GM12878 (cell line): ENCODE measurements at regions not wholly inside any gene's neighbourhood (a gene's known extent, or its start where the extent isn't known, plus 50 kb on each side); places are given as distances from the start of the nearest gene placed in this dataset.

Source experiments
- ATAC-seq: fragments of 200-7000 bp; cut with Tn5 transposase; 3 replicates; pipeline ENCODE4 v1.9.1; 2020; ENCODE audit warnings: mild to moderate bottlenecking, moderate library complexity
- BruUV-seq: library from RNA; stranded (reverse); fragments of 400-500 nt; replicated peaks from 2 replicates; lab custom pipeline; 2021; lab: Mats Ljungman, UMichigan
- CTCF ChIA-PET: fragments of 300-600 bp; sonication (Branson Sonifier 250); formaldehyde crosslinking; extraction: SDS; loops from one replicate; lab custom pipeline; 2021; ENCODE audit warnings: inconsistent platforms; lab: Yijun Ruan, JAX
- POLR2A ChIA-PET: fragments of 350-600 bp; formaldehyde crosslinking; extraction: SDS; loops from one replicate; lab custom pipeline; 2021; ENCODE audit warnings: inconsistent platforms; lab: Charles Lee
- RAD21 ChIA-PET: fragments of 300-600 bp; sonication (Branson Sonifier 250); formaldehyde crosslinking; loops from one replicate; lab custom pipeline; 2023; ENCODE audit warnings: antibody characterized with exemption; ENCODE audit not compliant: unreplicated experiment; lab: Charles Lee
- SMC1A ChIA-PET: fragments of 300-600 bp; sonication (Branson Sonifier 250); formaldehyde crosslinking; loops from one replicate; lab custom pipeline; 2023; ENCODE audit not compliant: unreplicated experiment, uncharacterized antibody; lab: Charles Lee
- DNase-seq: peaks from one replicate; pipeline ENCODE4 v3.0.0-alpha.2; 2011; ENCODE audit warnings: low read depth, low spot score
- FAIRE-seq: peaks from 3 replicates; lab custom pipeline; 2011; peaks lifted over from hg19 to GRCh38; lab: Jason Lieb, UNC
- H2AFZ ChIP-seq: 2 replicates; pipeline ENCODE4 v1.6.0; 2011; ENCODE audit warnings: low read depth, low read length, control low read depth; ENCODE audit not compliant: control insufficient read depth
- H3K27ac ChIP-seq: 2 replicates; pipeline ENCODE4 v1.5.1; 2011; ENCODE audit warnings: control low read depth; ENCODE audit not compliant: control insufficient read depth, insufficient read depth
- H3K27me3 ChIP-seq, 2 experiments: replicated peaks in 1 of 2; 2 replicates each; pipeline versions ENCODE4 v1.6.0 to v1.6.1; 2011; ENCODE audit warnings: low read length in 1 of 2; ENCODE audit not compliant: control insufficient read depth in 2 of 2, insufficient read depth in 2 of 2
- H3K36me3 ChIP-seq, 2 experiments: 2 replicates each; pipeline ENCODE4 v1.5.1; 2011; ENCODE audit warnings: low read length in 1 of 2; ENCODE audit not compliant: control insufficient read depth in 2 of 2, insufficient read depth in 2 of 2
- H3K4me1 ChIP-seq: 2 replicates; pipeline ENCODE4 v1.6.1; 2011; ENCODE audit warnings: mild to moderate bottlenecking, low read length, moderate library complexity, mixed read lengths; ENCODE audit not compliant: control insufficient read depth, insufficient read depth
- H3K4me2 ChIP-seq: 2 replicates; pipeline ENCODE4 v1.6.0; 2011; ENCODE audit warnings: control low read depth; ENCODE audit not compliant: control insufficient read depth, insufficient read depth
- H3K4me3 ChIP-seq: fragments of 200-600 bp; sonication (generic); 2 replicates; pipeline ENCODE4 v1.5.1; 2016
- H3K79me2 ChIP-seq: 2 replicates; pipeline ENCODE4 v1.6.0; 2011; ENCODE audit warnings: low read length; ENCODE audit not compliant: control insufficient read depth, insufficient read depth
- H3K9ac ChIP-seq: 2 replicates; pipeline ENCODE4 v1.8.0; 2011; ENCODE audit warnings: low read length, control low read depth, mixed read lengths; ENCODE audit not compliant: control insufficient read depth, insufficient read depth
- H3K9me3 ChIP-seq: replicated peaks from 3 replicates; pipeline ENCODE4 v1.5.1; 2011; ENCODE audit warnings: mild to moderate bottlenecking, low read length; ENCODE audit not compliant: control insufficient read depth, insufficient read depth
- H4K20me1 ChIP-seq: 2 replicates; pipeline ENCODE4 v1.6.0; 2011; ENCODE audit not compliant: control insufficient read depth, insufficient read depth
- GABPA ChIP-seq: IDR thresholded peaks from 2 replicates; pipeline ENCODE4 v1.6.1; 2014; ENCODE audit warnings: antibody characterized with exemption, low read depth, mild to moderate bottlenecking, inconsistent platforms
- JUND ChIP-seq: IDR thresholded peaks from 2 replicates; pipeline ENCODE4 v1.6.1; 2012; ENCODE audit warnings: low read depth, mild to moderate bottlenecking, low read length, improper control_type of control experiment, moderate library complexity
- LARP7 ChIP-seq: fragments of 450-650 bp; IDR thresholded peaks from 2 replicates; pipeline ENCODE4 v1.6.1; 2017; ENCODE audit warnings: mild to moderate bottlenecking
- NR2F1 ChIP-seq: fragments of 450-650 bp; conservative IDR thresholded peaks from 2 replicates; pipeline ENCODE4 v1.6.1; 2017; ENCODE audit warnings: mild to moderate bottlenecking
- PML ChIP-seq: IDR thresholded peaks from 2 replicates; pipeline ENCODE4 v1.6.1; 2012; ENCODE audit warnings: low read length, inconsistent platforms
- RAD21 ChIP-seq: IDR thresholded peaks from 2 replicates; pipeline ENCODE4 v1.6.1; 2011; ENCODE audit warnings: mild to moderate bottlenecking, low read depth, low read length, moderate library complexity; ENCODE audit not compliant: insufficient read depth
- TCF12 ChIP-seq: IDR thresholded peaks from 2 replicates; pipeline ENCODE4 v1.6.1; 2011; ENCODE audit warnings: low read depth, mild to moderate bottlenecking, low read length
- WGBS: methylation state at CpG from one replicate; pipeline ENCODE4 v1.1.6; 2016; ENCODE audit warnings: low lambda C conversion rate; ENCODE audit not compliant: insufficient replicate concordance, insufficient coverage; ENCODE audit errors: missing lambda C conversion rate; 5-methylcytosine and 5-hydroxymethylcytosine counted together
- in situ Hi-C: fragments of 300-500 bp; cut with MboI; formaldehyde crosslinking; loops from 9 replicates; pipeline ENCODE4 v1.14.3; 2018; ENCODE audit warnings: mixed read lengths
- intact Hi-C: fragments of 100-400 bp; cut with micrococcal nuclease; formaldehyde crosslinking; loops from one replicate; pipeline ENCODE4 v1.14.2; 2022; ENCODE audit not compliant: unreplicated experiment
- TF ChIP-seq, protein P1 (sequence below): fragments of 450-650 bp; IDR thresholded peaks from 2 replicates; pipeline ENCODE4 v1.6.1; 2017; ENCODE audit warnings: low read depth, mild to moderate bottlenecking, moderate library complexity
- TF ChIP-seq, protein P2 (sequence below): IDR thresholded peaks from 2 replicates; pipeline ENCODE4 v1.6.1; 2011; ENCODE audit warnings: borderline replicate concordance, low read depth, mild to moderate bottlenecking, moderate library complexity, low read length; ENCODE audit not compliant: insufficient read depth, poor library complexity, severe bottlenecking
- TF ChIP-seq, protein P3 (sequence below), 3 experiments: IDR thresholded peaks in 2 of 3; conservative IDR thresholded peaks in 1 of 3; 2 replicates each; pipeline ENCODE4 v1.5.1; 2011; ENCODE audit warnings: low read depth in 3 of 3, low read length in 3 of 3, mild to moderate bottlenecking in 3 of 3, control low read depth in 2 of 3, moderate library complexity in 2 of 3, inconsistent platforms in 1 of 3, mixed read lengths in 1 of 3; ENCODE audit not compliant: control insufficient read depth in 2 of 3, insufficient read depth in 1 of 3; ENCODE audit errors: extremely low read depth in 1 of 3

DNA sequence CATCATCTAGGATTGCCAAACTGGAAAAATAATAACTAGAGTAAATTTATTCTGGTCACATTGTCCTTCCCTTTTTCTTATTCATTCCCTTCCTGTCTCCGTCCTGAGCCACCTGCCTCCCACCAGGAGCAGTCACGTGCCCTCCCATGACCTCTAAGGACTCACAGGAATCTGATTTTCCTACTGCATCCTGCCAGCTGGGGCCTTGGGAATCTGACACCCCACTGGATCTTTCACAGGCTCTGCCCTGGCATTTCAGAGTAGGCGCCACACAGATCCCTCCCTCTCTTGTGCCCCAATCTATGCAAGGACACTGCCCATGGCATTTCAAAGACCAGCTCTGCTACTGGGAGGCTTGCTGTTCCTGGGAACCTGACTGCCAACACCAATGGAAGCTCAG, 520.5 kb downstream of the PPARGC1A start:
- H3K4me2 ChIP-seq, result no peak overlapping the region
- TF ChIP-seq, protein P1, sequence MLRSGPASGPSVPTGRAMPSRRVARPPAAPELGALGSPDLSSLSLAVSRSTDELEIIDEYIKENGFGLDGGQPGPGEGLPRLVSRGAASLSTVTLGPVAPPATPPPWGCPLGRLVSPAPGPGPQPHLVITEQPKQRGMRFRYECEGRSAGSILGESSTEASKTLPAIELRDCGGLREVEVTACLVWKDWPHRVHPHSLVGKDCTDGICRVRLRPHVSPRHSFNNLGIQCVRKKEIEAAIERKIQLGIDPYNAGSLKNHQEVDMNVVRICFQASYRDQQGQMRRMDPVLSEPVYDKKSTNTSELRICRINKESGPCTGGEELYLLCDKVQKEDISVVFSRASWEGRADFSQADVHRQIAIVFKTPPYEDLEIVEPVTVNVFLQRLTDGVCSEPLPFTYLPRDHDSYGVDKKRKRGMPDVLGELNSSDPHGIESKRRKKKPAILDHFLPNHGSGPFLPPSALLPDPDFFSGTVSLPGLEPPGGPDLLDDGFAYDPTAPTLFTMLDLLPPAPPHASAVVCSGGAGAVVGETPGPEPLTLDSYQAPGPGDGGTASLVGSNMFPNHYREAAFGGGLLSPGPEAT, result no peak
- no peak for TF ChIP-seq JUND
- no peak for TF ChIP-seq GABPA
- no peak for TF ChIP-seq TCF12
- TF ChIP-seq, all 136 proteins: peak for 0
- Histone ChIP-seq H4K20me1 (no peaks in the 10 kb centered on the region), H3K4me3 (no peak overlapping the region), H3K79me2 (no peaks in the 10 kb centered on the region), H2AFZ (no peak overlapping the region), H3K27ac (no peak overlapping the region), H3K36me3 (no peaks in the 10 kb centered on the region), H3K9me3 (no peaks in the 10 kb centered on the region), H3K4me1 (no peaks in the 10 kb centered on the region), H3K27me3 (no peaks in the 10 kb centered on the region), H3K9ac (no peak overlapping the region)
- no peak for ATAC-seq
- ChIA-PET RAD21 (no interaction called here), CTCF (interaction anchor here (1.6 kb wide), 1 partner anchor 11 kb away, joined by 3 read pairs; no protein-coding TSS in a partner anchor), SMC1A (interaction anchor here (1.2 kb wide), 2 partner anchors 11 to 26 kb away, joined by 3 to 4 read pairs; no protein-coding TSS in a partner anchor), POLR2A (no interaction called here)
- 30% methylated on average over 3 of the region's 3 CpGs for WGBS
- BruUV-seq, result no TSS peak
- DNase-seq, result no peak
- FAIRE-seq, result no peak
- in situ Hi-C loops, result no loop called here
- intact Hi-C loops, result no loop called here

DNA sequence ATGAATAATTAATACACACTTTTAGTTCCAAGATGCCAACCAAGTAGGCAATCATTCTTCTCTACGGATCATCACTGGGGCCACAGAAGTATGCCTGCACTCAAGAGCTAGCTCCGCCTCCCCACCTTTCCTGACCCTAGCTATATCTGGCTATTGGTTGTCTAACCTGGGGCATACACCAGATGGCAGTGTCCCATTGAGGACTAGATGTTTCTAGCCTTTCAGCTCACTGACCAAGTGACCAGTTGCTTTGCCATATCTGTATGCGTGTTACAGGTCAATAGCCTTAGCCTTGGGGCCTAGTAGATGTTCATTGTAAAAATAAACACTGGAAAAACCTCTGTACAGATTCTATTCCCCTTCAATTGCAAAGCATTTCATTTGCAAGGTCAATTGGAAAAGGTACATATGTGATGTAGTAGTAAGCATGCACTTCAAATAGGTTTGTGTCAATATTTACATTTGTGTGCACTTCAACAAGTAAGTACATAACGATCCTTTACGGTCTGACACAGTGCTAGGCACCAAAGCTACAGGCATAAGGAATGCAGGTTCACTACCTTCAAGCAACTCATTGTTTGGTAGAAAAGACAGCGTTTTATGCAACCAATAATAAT, 521.7 kb downstream of the PPARGC1A start:
- intact Hi-C loops, result no loop called here
- Histone ChIP-seq H3K4me1 (no peaks in the 10 kb centered on the region), H3K4me2 (no peak overlapping the region), H3K4me3 (no peak overlapping the region), H3K27me3 (no peaks in the 10 kb centered on the region), H3K9ac (no peak overlapping the region), H3K79me2 (no peaks in the 10 kb centered on the region), H4K20me1 (no peaks in the 10 kb centered on the region), H2AFZ (no peak overlapping the region), H3K36me3 (no peaks in the 10 kb centered on the region), H3K9me3 (no peaks in the 10 kb centered on the region), H3K27ac (no peak overlapping the region)
- FAIRE-seq (no peak), ATAC-seq (peak; percentile 74), DNase-seq (no peak)
- RAD21 ChIA-PET, result interaction anchor here (0.6 to 1.0 kb wide), 2 partner anchors 246 to 1051 kb away, joined by 3 read pairs; no protein-coding TSS in a partner anchor
- no TSS peak for BruUV-seq
- POLR2A ChIA-PET, result no interaction called here
- 57% methylated on average over 6 of the region's 6 CpGs for WGBS
- CTCF ChIA-PET, result interaction anchor here (0.7 to 1.6 kb wide), 8 partner anchors 10 to 1050 kb away, joined by 3 to 9 read pairs (median 3); no protein-coding TSS in a partner anchor
- in situ Hi-C loops, result no loop called here
- TF ChIP-seq, protein P2, sequence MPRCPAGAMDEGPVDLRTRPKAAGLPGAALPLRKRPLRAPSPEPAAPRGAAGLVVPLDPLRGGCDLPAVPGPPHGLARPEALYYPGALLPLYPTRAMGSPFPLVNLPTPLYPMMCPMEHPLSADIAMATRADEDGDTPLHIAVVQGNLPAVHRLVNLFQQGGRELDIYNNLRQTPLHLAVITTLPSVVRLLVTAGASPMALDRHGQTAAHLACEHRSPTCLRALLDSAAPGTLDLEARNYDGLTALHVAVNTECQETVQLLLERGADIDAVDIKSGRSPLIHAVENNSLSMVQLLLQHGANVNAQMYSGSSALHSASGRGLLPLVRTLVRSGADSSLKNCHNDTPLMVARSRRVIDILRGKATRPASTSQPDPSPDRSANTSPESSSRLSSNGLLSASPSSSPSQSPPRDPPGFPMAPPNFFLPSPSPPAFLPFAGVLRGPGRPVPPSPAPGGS, result no peak
- TF ChIP-seq RAD21, result peak; percentile 34; the same call in 1 of the 2 replicates
- no peak for TF ChIP-seq PML
- TF ChIP-seq LARP7, result no peak
- TF ChIP-seq, protein P3, sequence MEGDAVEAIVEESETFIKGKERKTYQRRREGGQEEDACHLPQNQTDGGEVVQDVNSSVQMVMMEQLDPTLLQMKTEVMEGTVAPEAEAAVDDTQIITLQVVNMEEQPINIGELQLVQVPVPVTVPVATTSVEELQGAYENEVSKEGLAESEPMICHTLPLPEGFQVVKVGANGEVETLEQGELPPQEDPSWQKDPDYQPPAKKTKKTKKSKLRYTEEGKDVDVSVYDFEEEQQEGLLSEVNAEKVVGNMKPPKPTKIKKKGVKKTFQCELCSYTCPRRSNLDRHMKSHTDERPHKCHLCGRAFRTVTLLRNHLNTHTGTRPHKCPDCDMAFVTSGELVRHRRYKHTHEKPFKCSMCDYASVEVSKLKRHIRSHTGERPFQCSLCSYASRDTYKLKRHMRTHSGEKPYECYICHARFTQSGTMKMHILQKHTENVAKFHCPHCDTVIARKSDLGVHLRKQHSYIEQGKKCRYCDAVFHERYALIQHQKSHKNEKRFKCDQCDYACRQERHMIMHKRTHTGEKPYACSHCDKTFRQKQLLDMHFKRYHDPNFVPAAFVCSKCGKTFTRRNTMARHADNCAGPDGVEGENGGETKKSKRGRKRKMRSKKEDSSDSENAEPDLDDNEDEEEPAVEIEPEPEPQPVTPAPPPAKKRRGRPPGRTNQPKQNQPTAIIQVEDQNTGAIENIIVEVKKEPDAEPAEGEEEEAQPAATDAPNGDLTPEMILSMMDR (IDR thresholded peaks at IDR 0.05 in 2 of 3, conservative IDR thresholded peaks at IDR 0.05 in 1 of 3; ENCODE audit: control insufficient read depth in 2 of 3, extremely low read depth in 1 of 3, insufficient read depth in 1 of 3, low read depth in 3 of 3, low read length in 3 of 3), result peak in 1 of 3 experiments; percentile 6; a peak in 1 of 6 replicates
- 0 out of 2 replicates have a peak, but pooled peaks have one; percentile 17 for TF ChIP-seq NR2F1
- SMC1A ChIA-PET, result interaction anchor here (0.7 to 1.2 kb wide), 3 partner anchors 24 to 246 kb away, joined by 3 to 4 read pairs (median 3); no protein-coding TSS in a partner anchor
